Omental fat pad (tissue), 3 donors: ENCODE measurements at regions not wholly inside any gene's neighbourhood (a gene's known extent, or its start where the extent isn't known, plus 50 kb on each side); places are given as distances from the start of the nearest gene placed in this dataset.

Source experiments
- ATAC-seq: fragments of 150-250 bp; one replicate; pipeline ENCODE4 v1.9.1; 2016; ENCODE audit warnings: mild to moderate bottlenecking, moderate library complexity; ENCODE audit not compliant: low FRiP score
- DNase-seq: peaks from one replicate; pipeline ENCODE4 v3.0.0-alpha.2; 2019; ENCODE audit warnings: low spot score
- CTCF ChIP-seq, 3 donors: fragments of 450-650 bp; IDR thresholded peaks; one replicate each; pipeline ENCODE4 v1.5.1; 2016 to 2017; ENCODE audit warnings: antibody characterized with exemption in 3 of 3, mild to moderate bottlenecking in 3 of 3, moderate library complexity in 2 of 3

- DNase-seq (no peak), ATAC-seq (no peak)
- no peak for TF ChIP-seq CTCF (IDR thresholded peaks at IDR 0.05)
Observed at GRCh38 chr14:86897704-86898513, 1095.1 kb downstream of the GALC start.

- DNase-seq (no peak), ATAC-seq (no peak)
- TF ChIP-seq CTCF (IDR thresholded peaks at IDR 0.05): no peak
Observed at GRCh38 chr14:86897224-86897623, 1095.8 kb downstream of the GALC start.

DNA sequence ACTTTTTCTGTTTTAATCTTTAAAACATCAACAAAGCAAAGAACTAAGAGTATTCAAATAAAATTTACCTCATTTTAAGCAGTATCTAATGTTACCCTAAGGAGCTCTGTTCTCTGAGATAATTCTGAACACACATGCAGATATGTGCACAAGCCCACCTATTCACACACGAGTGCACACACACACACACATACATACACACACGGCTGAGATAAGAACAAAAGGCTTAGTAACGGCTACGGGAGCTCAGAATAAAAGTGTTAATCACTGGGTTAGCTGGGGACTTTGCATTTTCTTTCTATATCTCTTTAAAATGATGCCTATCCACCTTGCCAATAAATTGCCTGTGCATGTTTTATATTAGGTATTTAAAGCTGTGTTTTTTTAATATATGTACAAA, 1096.3 kb downstream of the GALC start:
- no peak for DNase-seq
- no peak for TF ChIP-seq CTCF (IDR thresholded peaks at IDR 0.05)
- no peak for ATAC-seq

DNA sequence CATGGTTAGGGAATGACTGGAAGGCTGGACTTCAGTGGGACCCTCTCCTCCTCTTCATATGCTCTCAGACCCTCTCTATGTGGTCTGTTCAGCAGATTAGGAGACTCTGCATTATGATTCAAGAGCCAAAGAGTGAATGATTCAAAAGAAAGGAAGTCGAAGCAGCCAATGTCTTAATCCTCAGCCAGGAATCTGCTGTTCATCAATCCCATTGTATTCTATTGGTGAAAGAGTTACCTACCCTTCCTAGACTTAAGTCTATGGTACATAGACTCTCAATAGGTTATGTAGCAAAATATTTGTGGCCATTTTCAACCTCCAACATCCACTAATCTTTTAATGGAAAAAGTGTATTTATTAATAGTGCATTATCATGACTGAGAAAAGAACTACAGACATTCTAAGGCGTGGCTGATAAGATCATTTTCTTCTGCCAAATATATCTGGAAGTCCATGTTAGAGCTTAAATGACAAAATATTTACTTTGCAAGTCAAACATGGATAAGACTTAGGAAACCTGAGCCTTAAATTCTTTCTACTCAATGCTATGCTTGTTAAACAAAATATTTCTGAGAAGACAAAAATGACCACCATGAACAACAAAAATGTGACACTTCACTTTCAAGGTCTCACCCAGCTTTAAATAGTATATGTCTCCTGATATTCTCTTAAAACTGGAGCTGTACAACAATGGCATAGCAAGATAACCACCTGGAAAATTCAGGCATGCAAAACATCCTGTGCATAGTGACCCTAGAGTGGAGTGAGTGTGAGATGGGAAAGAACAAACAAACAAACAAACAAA, 1100.6 kb downstream of the GALC start:
- no peak for TF ChIP-seq CTCF (IDR thresholded peaks at IDR 0.05)
- DNase-seq: no peak
- ATAC-seq: no peak

DNA sequence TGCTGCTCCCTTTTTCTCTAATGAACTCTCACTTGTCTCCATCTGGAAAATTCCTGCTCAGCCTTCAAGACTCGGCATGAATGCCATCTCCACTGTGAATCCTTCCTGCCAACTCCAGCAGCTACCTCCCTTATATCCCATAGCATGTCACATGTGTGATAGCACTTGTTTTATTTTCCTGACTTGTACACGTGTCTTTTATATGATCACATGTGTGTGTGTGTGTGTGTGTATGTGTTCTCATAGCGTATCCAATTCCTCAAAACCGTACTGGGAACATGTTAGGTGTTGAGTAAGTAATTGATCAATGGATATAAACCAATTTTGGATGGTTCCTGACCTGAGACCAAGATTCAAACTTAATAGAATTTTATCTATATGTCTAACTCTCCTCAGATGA, 1107.7 kb downstream of the GALC start:
- TF ChIP-seq CTCF (IDR thresholded peaks at IDR 0.05): no peak
- ATAC-seq (no peak), DNase-seq (no peak)

GRCh38 chr14:86884498-86884897, 1108.5 kb downstream of the GALC start:
- DNase-seq (no peak), ATAC-seq (no peak)
- TF ChIP-seq CTCF (IDR thresholded peaks at IDR 0.05): no peak
